WERI-Rb-1 (cell line): ENCODE measurements at regions not wholly inside any gene's neighbourhood (a gene's known extent, or its start where the extent isn't known, plus 50 kb on each side); places are given as distances from the start of the nearest gene placed in this dataset.

Source experiments
- DNase-seq: peaks from one replicate; pipeline ENCODE4 v3.0.0-alpha.2; 2020
- H3K27ac ChIP-seq: fragments of 250-450 bp; sonication (Bioruptor Pico); 2 replicates; pipeline ENCODE4 v1.5.1; 2020; ENCODE audit warnings: mild to moderate bottlenecking, moderate library complexity
- H3K27me3 ChIP-seq: fragments of 250-450 bp; sonication (Bioruptor Pico); 2 replicates; pipeline ENCODE4 v1.5.1; 2021; ENCODE audit warnings: mild to moderate bottlenecking, low read depth, moderate library complexity; ENCODE audit not compliant: insufficient read depth, severe bottlenecking
- H3K36me3 ChIP-seq: fragments of 250-450 bp; sonication (Bioruptor Pico); 2 replicates; pipeline ENCODE4 v1.5.1; 2020; ENCODE audit warnings: mild to moderate bottlenecking, moderate library complexity
- H3K4me3 ChIP-seq: 2 replicates; pipeline ENCODE4 v1.5.1; 2011; ENCODE audit warnings: low read depth, mild to moderate bottlenecking, control low read depth, low read length
- H3K9me3 ChIP-seq: fragments of 250-450 bp; sonication (Bioruptor Pico); 2 replicates; pipeline ENCODE4 v1.5.1; 2021; ENCODE audit warnings: mild to moderate bottlenecking, moderate library complexity; ENCODE audit not compliant: severe bottlenecking
- CTCF ChIP-seq: IDR thresholded peaks from 2 replicates; pipeline ENCODE4 v1.5.1; 2011; ENCODE audit warnings: low read depth, mild to moderate bottlenecking, control low read depth, inconsistent platforms, low read length

GRCh38 chr4:146577111-146577510 is 55.4 kb upstream of the SLC10A7 start:
- Histone ChIP-seq H3K27me3 (no peaks in the 10 kb centered on the region), H3K9me3 (no peaks in the 10 kb centered on the region), H3K36me3 (no peaks in the 10 kb centered on the region), H3K4me3 (no peak overlapping the region), H3K27ac (no peak overlapping the region)
- TF ChIP-seq CTCF, result no peak
- no peak for DNase-seq

- H3K27ac ChIP-seq, result no peak overlapping the region
- H3K9me3 ChIP-seq, result no peaks in the 10 kb centered on the region
- TF ChIP-seq CTCF, result peak; percentile 46
- no peaks in the 10 kb centered on the region for H3K27me3 ChIP-seq
- H3K4me3 ChIP-seq, result no peak overlapping the region
- no peaks in the 10 kb centered on the region for H3K36me3 ChIP-seq
- DNase-seq, result peak; percentile 36
Observed at GRCh38 chr4:146582864-146583263, 55.8 kb upstream of the POU4F2 start.

GRCh38 chr4:146585761-146586333 is 52.8 kb upstream of the POU4F2 start:
- Histone ChIP-seq H3K36me3 (no peaks in the 10 kb centered on the region), H3K27ac (no peak overlapping the region), H3K4me3 (no peak overlapping the region), H3K27me3 (no peaks in the 10 kb centered on the region), H3K9me3 (no peaks in the 10 kb centered on the region)
- no peak for TF ChIP-seq CTCF
- no peak for DNase-seq
